Mucosa of stomach (tissue), 1 donor: ENCODE measurements at regions not wholly inside any gene's neighbourhood (a gene's known extent, or its start where the extent isn't known, plus 50 kb on each side); places are given as distances from the start of the nearest gene placed in this dataset.
"Not testable (repeated sequence)": the region's sequence is repeated elsewhere in the genome, so short reads cannot be mapped to it uniquely, and the experiment has no call there.

Source experiments
- H3K27me3 ChIP-seq: one replicate; pipeline ENCODE4 v1.7.0; 2013; ENCODE audit warnings: mild to moderate bottlenecking, low read length; ENCODE audit not compliant: control insufficient read depth, insufficient read depth
- H3K36me3 ChIP-seq: one replicate; pipeline ENCODE4 v1.7.0; 2013; ENCODE audit warnings: low read length; ENCODE audit not compliant: control insufficient read depth, insufficient read depth
- H3K4me1 ChIP-seq: one replicate; pipeline ENCODE4 v1.7.0; 2013; ENCODE audit warnings: mild to moderate bottlenecking, low read length; ENCODE audit not compliant: control insufficient read depth, insufficient read depth
- H3K4me3 ChIP-seq: one replicate; pipeline ENCODE4 v1.7.0; 2013; ENCODE audit warnings: low read length
- H3K9ac ChIP-seq: one replicate; pipeline ENCODE4 v1.7.0; 2013; ENCODE audit warnings: mild to moderate bottlenecking, low read length, moderate library complexity
- H3K9me3 ChIP-seq: one replicate; pipeline ENCODE4 v1.7.0; 2013; ENCODE audit warnings: mild to moderate bottlenecking, low read length, moderate library complexity; ENCODE audit not compliant: control insufficient read depth
- donor health status: Pancreatic carcinoma.

- Histone ChIP-seq H3K36me3 (no peaks in the 10 kb centered on the region), H3K9me3 (no peaks in the 10 kb centered on the region), H3K4me3 (no peak overlapping the region), H3K27me3 (no peaks in the 10 kb centered on the region), H3K9ac (no peak overlapping the region), H3K4me1 (no peaks in the 10 kb centered on the region)
Measured at GRCh38 chr6:10193321-10193720, 221.6 kb downstream of the TFAP2A start.

GRCh38 chr6:10190042-10190441 is 224.8 kb downstream of the TFAP2A start:
- no peak overlapping the region for H3K9ac ChIP-seq
- H3K4me1 ChIP-seq: no peaks in the 10 kb centered on the region
- H3K36me3 ChIP-seq: no peaks in the 10 kb centered on the region
- no peaks in the 10 kb centered on the region for H3K27me3 ChIP-seq
- H3K4me3 ChIP-seq: no peak overlapping the region
- H3K9me3 ChIP-seq: no peaks in the 10 kb centered on the region

GRCh38 chr6:10184371-10185227 is 230.3 kb downstream of the TFAP2A start:
- Histone ChIP-seq H3K36me3 (no peaks in the 10 kb centered on the region), H3K9me3 (no peaks in the 10 kb centered on the region), H3K4me1 (no peaks in the 10 kb centered on the region), H3K27me3 (no peaks in the 10 kb centered on the region), H3K4me3 (no peak overlapping the region), H3K9ac (no peak overlapping the region)

DNA sequence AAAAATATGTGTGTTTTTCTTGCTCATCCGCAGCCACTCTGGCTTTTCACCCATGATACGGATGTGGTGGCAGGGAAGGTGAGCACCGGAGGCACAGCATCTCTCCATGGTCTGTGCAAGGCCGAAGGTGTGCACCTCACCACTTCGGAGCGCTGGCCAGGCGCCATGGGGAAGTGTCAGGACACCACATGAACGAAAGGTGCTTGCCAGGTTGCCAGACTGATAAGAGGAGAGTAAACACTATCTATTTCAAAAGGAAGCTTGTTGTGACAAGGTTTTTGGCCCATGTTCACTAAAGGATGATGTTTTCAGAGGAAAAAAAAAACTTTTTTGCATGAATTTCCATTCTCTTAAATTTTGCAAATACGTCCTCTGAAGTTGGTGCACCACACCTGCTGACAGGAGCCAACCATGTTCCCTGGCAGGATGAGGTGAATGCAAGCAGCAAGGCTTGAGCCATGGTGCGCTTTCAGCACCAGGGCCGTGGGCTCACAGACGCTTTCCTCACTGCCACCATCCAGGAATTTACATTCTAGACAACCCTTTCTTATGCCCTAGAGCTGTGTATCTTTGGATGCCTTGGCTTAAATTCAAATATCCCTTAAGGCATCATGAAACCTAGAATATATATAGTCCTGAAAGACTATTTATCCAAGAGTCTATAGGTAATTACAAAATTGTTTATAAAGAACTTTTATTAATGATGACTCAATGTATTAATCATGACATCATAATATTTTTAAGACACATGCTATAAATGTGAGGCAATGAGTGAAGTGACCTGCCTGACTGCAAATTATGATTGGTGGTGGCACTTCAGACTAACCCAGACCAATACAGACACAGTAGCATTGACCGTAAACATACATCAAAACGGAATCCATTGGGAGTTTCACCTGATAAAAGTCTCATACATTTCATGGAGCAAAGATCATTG is 234.5 kb downstream of the TFAP2A start:
- H3K9me3 ChIP-seq: no peaks in the 10 kb centered on the region
- H3K36me3 ChIP-seq: no peaks in the 10 kb centered on the region
- no peak overlapping the region for H3K4me3 ChIP-seq
- H3K4me1 ChIP-seq: no peaks in the 10 kb centered on the region
- H3K9ac ChIP-seq: no peak overlapping the region
- H3K27me3 ChIP-seq: no peaks in the 10 kb centered on the region

DNA sequence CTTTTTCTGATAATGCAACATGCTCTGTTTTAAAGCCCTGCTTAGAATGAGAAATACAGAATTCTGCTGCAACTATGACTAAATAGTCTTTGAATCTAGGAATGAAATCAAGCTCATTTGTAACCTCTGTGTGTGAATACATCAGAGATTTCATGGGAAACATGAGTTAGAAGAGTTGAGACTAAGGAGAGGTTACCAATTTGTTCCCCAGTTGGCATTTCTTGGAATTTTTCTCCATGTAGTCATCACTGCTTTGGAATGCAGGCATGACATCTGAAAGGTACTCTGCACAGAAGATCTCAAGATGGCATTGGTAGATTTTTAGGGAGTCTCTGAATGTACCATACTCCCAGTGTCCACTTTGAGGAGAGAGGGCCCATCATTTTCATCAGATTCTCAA is 237.2 kb downstream of the TFAP2A start:
- Histone ChIP-seq H3K4me1 (no peaks in the 10 kb centered on the region), H3K9ac (no peak overlapping the region), H3K36me3 (no peaks in the 10 kb centered on the region), H3K9me3 (no peaks in the 10 kb centered on the region), H3K27me3 (no peaks in the 10 kb centered on the region), H3K4me3 (no peak overlapping the region)

GRCh38 chr6:10175362-10175761 is 239.5 kb downstream of the TFAP2A start:
- H3K27me3 ChIP-seq: no peaks in the 10 kb centered on the region
- H3K4me3 ChIP-seq: no peak overlapping the region
- H3K9ac ChIP-seq: no peak overlapping the region
- H3K4me1 ChIP-seq: no peaks in the 10 kb centered on the region
- H3K36me3 ChIP-seq: no peaks in the 10 kb centered on the region
- H3K9me3 ChIP-seq: no peaks in the 10 kb centered on the region

GRCh38 chr6:10174761-10175160 is 240.1 kb downstream of the TFAP2A start:
- H3K9ac ChIP-seq: no peak overlapping the region
- no peaks in the 10 kb centered on the region for H3K9me3 ChIP-seq
- no peaks in the 10 kb centered on the region for H3K4me1 ChIP-seq
- no peaks in the 10 kb centered on the region for H3K27me3 ChIP-seq
- H3K4me3 ChIP-seq: no peak overlapping the region
- H3K36me3 ChIP-seq: no peaks in the 10 kb centered on the region

DNA sequence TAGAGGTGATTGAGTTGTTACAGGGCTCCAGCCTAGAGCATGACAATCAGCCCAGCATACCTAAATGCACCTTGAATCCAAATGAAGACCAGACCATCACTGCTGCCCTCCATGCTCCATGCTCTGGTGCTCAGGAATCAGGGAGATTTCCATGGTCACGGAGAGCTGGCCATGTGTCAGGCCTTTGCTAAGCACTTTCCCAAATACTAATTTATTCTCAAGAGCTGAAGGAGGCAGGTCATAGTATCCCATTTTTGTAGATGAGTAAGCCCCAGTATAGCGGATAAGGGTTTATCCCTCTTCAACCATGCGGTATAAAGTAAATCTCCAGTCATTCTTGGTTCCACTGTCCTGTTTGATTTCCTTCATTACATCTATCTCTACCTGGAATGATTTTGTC is 240.8 kb downstream of the TFAP2A start:
- no peak overlapping the region for H3K4me3 ChIP-seq
- no peaks in the 10 kb centered on the region for H3K9me3 ChIP-seq
- H3K9ac ChIP-seq: no peak overlapping the region
- no peaks in the 10 kb centered on the region for H3K4me1 ChIP-seq
- H3K27me3 ChIP-seq: no peaks in the 10 kb centered on the region
- H3K36me3 ChIP-seq: no peaks in the 10 kb centered on the region

DNA sequence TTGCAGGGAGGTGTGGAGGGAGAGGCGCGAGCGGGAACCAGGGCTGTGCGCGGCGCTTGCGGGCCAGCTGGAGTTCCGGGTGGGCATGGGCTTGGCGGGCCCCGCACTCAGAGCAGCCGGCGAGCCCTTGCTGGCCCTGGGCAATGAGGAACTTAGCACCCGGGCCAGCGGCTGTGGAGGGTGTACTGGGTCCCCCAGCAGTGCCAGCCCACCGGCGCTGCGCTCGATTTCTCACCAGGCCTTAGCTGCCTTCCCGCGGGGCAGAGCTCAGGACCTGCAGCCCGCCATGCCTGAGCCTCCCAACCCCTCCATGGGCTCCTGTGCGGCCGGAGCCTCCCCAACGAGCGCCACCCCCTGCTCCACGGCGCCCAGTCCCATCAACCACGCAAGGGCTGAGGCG is 243.2 kb downstream of the TFAP2A start:
- H3K4me1 ChIP-seq: not testable (repeated sequence)

GRCh38 chr6:10170816-10171215 is 244.1 kb downstream of the TFAP2A start:
- no peak overlapping the region for H3K9ac ChIP-seq
- no peaks in the 10 kb centered on the region for H3K27me3 ChIP-seq
- no peaks in the 10 kb centered on the region for H3K36me3 ChIP-seq
- H3K4me1 ChIP-seq: no peaks in the 10 kb centered on the region
- no peaks in the 10 kb centered on the region for H3K9me3 ChIP-seq
- no peak overlapping the region for H3K4me3 ChIP-seq

More for the DNA sequence above, 243.2 kb downstream of the TFAP2A start:
- H3K9ac ChIP-seq, H3K36me3 ChIP-seq, H3K9me3 ChIP-seq, H3K27me3 ChIP-seq, H3K4me3 ChIP-seq: not testable (repeated sequence)

- no peaks in the 10 kb centered on the region for H3K9me3 ChIP-seq
- H3K9ac ChIP-seq: no peak overlapping the region
- no peak overlapping the region for H3K4me3 ChIP-seq
- H3K27me3 ChIP-seq: no peaks in the 10 kb centered on the region
- H3K36me3 ChIP-seq: no peaks in the 10 kb centered on the region
- no peaks in the 10 kb centered on the region for H3K4me1 ChIP-seq
Measured at GRCh38 chr6:10166031-10166430, 248.8 kb downstream of the TFAP2A start.
